ENCODE measurements at regions not wholly inside any gene's neighbourhood (a gene's known extent, or its start where the extent isn't known, plus 50 kb on each side); places are given as distances from the start of the nearest gene placed in this dataset.

DNA sequence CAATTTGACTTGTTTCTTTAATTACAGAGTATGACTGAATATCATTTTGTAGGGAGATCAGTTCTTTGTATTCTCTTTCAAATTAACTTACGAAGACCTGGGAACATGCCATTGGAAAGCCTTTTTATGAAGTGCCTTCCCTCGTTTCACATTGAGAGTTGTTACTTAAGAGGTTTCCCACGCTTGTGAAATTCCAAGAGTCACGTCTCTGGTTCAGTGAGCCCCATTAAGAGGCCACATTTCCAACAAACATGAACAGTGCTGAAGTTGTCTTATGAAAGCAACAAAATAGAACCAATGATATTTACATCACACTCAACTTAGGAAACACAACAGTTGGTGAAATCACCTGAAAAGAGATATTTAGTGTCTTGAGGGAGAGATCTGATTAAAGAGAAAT is 334.1 kb downstream of the TOX3 start:
- TF ChIP-seq, protein P1, sequence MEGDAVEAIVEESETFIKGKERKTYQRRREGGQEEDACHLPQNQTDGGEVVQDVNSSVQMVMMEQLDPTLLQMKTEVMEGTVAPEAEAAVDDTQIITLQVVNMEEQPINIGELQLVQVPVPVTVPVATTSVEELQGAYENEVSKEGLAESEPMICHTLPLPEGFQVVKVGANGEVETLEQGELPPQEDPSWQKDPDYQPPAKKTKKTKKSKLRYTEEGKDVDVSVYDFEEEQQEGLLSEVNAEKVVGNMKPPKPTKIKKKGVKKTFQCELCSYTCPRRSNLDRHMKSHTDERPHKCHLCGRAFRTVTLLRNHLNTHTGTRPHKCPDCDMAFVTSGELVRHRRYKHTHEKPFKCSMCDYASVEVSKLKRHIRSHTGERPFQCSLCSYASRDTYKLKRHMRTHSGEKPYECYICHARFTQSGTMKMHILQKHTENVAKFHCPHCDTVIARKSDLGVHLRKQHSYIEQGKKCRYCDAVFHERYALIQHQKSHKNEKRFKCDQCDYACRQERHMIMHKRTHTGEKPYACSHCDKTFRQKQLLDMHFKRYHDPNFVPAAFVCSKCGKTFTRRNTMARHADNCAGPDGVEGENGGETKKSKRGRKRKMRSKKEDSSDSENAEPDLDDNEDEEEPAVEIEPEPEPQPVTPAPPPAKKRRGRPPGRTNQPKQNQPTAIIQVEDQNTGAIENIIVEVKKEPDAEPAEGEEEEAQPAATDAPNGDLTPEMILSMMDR (IDR thresholded peaks at IDR 0.05), result no peak
- TF ChIP-seq POLR2A (IDR thresholded peaks at IDR 0.05), result no peak

All from breast epithelium (tissue), 3 donors.